ENCODE measurements at regions not wholly inside any gene's neighbourhood (a gene's known extent, or its start where the extent isn't known, plus 50 kb on each side); places are given as distances from the start of the nearest gene placed in this dataset.

DNA sequence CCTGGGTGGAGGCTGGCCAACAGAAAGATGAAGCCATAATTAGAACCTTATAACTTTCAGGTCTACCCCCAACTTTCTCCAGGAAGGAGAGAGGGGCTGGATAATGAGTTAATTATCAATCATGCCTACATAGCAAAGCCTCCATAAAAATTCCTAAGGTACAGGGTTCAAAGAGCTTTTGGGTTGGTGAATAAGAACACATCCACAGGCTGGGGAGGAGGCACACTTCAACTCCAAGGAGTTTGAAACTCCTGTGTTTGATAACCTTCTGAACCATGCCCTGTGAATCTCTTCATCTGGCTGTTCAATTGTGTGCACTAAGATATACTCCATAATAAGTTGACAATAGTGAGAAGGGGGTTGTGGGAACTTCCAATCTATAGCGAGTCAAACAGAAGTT is 552.3 kb downstream of the TDRD15 start:
- no peak for DNase-seq (ENCODE audit: low read depth in 3 of 3, low spot score in 1 of 3)

DNA sequence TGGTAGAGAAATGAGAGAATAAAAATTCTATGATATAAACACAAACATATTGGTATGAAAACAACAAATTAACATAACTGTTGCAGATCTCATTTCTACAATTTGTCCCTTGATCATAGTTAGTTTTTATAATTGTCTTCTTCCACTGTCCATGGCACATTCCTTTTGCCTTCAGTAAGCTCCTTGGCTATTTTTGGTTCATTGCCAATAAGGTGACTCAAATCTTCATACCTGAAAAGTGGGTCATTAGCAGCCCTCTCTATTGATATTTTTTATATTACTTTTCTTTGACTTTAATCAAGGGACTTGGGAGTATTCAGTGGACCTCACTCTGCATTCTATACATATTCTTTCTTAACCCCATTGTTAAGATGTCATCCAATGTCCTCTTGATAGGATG is 552.9 kb downstream of the TDRD15 start:
- DNase-seq (ENCODE audit: low read depth in 3 of 3, low spot score in 1 of 3), result no peak

DNA sequence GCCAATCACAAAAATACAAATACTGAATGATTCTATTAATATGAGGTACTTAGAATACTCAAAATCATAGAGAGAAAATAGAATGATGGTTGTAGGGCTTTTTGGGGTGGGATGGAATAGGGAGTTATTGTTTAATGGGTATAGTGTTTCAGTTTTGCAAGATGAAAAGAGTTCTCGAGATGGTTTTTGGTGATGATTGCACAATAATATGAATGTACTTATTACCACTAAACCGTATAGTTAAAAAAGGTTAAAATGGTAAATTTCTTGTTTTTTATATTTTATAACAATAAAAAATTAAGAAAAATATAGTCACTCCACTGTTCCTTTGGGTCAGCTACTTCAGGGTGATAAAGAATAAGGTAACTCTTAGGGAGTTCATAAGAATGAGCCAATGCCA is 560.1 kb downstream of the TDRD15 start:
- no peak for DNase-seq (ENCODE audit: low read depth in 3 of 3, low spot score in 1 of 3)

DNA sequence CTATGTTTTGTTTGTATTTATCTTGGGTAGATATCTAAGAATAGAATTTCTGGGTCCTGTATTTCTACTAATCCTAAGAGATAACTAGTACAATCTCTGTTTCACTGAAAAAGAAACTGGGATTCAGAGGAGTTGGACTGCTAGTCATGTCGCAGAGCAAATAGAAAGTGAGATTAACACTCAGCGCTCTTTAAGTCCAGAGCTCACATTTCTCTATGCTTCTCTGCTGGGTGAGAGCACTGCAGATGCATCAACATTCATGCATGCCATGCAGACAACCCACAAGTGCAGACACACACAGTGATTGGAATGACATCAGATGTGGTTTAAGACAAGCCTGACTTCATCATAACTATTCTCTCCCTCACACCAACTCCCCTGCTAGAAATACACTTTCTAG is 563.8 kb downstream of the TDRD15 start:
- no peak for DNase-seq (ENCODE audit: low read depth in 3 of 3, low spot score in 1 of 3)

DNA sequence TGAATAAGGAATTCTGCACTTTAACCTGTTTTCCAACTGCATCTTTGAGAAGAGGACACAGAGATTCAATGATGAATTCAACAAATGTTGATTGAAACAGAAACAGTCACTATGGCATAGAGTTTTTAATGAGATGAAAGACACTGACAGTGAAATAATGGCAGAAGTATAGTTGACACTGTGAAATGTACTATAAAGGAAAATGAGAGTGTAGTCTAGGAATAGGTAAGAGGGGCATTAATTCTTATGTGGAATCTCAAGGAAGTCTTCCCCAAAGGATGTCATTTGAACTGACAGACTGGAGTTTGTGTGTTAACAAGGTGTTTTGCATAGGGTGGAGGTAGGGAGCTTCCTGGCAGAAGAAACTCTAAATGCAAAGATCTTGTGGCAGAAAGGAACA is 566.2 kb downstream of the TDRD15 start:
- DNase-seq (ENCODE audit: low read depth in 3 of 3, low spot score in 1 of 3), result no peak

DNA sequence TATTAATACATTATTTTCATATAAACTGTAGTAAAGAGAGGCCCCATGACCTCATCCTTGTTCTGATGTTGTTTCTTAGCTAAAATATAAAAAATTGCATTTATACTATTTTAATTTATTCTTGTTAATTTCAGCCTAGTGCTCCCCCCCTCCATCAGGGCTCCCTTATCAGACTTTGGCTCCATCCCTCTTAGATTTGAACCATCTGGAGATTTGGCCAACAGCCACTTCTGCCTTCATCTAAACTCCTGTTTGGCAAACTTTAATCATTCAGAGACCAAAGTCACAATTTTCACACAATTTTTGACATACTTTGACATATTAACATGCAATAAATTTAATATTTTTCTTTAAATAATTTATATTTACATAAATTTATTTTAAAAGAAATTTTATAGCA is 569.3 kb downstream of the TDRD15 start:
- no peak for DNase-seq (ENCODE audit: low read depth in 3 of 3, low spot score in 1 of 3)

DNA sequence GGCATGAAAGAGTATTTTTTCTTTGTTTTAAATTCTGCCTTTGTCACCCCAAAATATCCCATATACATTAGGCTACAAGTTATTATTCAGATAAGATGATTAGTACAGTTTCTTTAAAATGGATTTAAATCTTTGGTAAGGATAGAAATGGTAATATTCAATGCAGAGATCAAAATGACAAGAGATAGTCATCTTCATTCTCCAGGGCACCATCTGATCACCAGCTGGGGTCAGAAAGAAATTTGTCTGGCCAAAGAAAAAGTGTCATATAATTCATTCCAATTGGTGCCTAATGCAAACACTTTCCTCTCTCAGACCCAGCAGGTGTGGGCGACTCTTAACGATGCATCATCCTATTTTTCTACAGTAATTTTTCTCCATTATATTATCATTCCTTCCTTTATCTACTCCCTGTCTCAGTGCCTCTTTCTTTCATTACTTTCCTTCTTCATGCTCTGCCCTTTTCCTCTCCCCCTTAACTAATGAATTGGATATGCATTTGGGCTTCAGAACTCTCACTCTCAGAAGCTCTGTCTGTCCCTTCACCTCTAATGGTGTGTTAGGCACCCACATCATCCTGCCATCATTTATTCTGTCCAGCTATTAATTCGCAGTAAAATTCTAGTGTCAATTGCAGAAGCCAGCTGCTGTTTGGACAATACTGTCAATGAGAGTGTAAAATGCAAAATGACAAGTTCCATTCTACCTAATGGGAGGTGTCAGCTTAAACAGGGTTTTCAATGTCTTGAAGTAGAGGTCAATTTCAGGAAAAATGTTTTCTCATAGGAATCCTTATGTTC is 570.5 kb downstream of the TDRD15 start:
- DNase-seq (ENCODE audit: low read depth in 3 of 3, low spot score in 1 of 3), result no peak

DNA sequence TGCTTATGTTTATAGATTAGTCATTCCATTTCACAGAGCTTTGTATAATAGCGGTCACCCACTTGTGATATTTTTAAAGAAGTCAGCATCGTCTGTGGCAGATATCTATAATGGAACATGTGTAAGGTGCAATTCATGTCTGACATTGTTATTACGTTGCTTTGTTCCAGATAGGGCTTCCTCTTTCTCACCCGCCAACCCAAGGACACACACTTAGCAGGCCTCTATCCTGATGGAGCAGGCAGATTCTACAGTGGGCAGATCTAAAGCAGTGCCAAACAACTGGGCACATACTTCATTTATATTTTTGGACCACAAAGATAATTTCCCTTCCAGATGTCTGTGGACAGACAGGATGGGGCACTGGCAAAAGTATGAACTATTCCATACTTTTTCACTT is 573.1 kb downstream of the TDRD15 start:
- DNase-seq (ENCODE audit: low read depth in 3 of 3, low spot score in 1 of 3), result no peak

DNA sequence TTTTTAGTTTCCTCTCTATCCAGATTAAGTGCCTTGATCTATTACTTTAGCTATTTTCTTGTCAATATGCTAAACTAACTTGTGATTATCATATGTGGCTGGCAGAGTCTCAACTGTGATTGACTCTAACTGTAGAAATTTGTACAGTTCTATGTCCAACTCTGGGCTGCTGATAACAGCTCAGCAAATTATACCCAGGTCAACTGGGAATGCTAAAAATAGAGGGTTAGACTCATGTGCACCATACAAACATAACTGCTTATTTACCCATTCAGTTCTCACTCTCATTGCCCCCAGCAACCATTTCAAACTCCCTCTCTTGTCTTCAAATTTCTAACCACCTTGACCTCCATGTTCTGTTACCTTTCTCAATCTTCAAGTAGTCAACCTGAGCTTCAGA is 576.9 kb downstream of the TDRD15 start:
- DNase-seq (ENCODE audit: low read depth in 3 of 3, low spot score in 1 of 3), result no peak

DNA sequence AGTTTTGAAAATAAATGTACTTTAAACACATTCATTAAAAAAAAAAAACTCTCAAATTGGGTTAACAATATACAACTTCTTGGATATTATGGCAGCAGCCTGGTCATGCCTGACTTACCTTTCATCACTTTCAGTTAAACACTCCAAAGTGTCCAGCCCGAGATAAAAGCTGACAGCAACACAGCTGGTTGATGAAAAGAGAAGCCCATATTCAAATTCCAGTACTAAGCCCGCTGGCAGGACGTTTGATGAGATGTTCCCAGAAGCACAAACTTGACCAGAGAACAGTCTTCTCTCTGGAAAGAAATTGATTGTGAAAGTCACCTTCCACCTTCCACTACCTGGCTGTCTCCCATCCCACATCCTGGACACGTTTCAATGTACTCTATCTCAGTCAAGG is 586.3 kb downstream of the TDRD15 start:
- no peak for DNase-seq (ENCODE audit: low read depth in 3 of 3, low spot score in 1 of 3)

DNA sequence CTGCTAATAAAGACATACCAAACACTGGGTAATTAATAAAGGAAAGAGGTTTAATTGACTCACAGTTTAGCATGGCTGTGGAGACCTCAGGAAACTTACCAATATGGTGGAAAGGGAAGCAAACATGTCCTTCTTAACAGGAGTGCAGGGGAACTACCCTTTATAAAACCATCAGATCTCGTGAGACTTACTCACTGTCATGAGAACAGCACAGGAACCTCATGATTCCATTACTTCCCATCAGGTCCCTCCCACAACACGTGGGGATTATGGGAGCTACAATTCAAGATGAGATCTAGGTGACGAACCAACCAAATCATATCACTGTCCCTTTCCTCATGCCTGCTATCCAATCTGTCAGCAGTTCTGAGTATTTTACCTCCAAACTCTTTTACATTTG is 586.7 kb downstream of the TDRD15 start:
- no peak for DNase-seq (ENCODE audit: low read depth in 3 of 3, low spot score in 1 of 3)

DNA sequence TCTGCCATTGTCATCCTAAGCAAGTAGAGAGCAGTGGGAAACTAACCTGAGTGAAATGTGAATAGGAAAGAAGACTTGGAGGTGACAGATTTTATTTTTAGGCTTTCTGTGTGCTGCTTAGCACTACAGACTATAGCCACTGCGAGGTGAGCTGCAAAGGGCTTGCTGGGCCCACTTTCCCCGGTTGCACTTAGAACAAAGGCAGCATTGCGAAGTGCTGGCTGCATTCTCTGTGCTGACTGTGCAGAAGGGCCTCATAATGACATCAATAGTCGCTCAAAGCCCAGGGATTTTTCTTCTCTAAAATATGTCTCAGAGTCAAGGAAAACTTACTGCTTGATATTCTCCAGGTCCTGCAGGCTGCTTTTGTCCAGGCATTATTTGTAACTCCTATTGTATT is 592.1 kb downstream of the TDRD15 start:
- no peak for DNase-seq (ENCODE audit: low read depth in 3 of 3, low spot score in 1 of 3)

DNA sequence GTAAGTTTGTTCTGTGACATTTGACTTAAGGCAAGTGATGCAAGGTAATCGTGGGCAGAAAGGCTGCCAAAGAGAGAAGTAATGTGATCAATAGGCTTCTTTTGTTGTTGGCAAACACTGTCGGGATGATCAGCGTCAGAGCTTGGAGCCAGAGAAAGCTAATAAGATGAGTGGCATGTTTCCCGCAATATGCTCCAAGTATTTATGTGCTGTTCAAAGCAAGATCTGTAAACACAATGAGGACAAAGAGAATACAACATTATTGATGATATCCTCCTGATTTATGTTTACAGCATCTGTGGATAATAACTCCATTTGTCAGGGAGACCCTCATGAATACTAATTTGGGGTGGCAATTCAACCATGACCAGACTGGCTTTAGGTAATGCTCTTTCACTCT is 603.3 kb downstream of the TDRD15 start:
- no peak for DNase-seq (ENCODE audit: low read depth in 3 of 3, low spot score in 1 of 3)

DNA sequence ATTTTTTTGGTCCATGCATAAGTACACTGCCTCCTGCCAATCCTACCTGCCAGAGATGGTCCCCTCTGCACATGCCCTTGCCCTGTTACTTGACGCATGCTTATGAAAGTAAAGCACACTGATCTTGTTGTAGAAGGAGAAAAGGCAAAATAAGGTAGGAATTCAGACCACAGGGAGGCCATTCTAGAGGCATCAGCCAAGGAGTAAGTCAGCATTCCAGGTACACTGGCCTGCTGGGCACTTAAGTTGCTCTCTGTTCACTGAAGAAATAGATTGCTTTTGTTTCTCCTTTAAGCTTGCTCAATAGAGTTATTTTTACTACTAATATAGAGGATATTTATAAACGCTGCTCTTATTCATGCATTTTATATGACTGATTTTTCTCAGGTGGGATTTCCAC is 604.4 kb downstream of the TDRD15 start:
- DNase-seq (ENCODE audit: low read depth in 3 of 3, low spot score in 1 of 3), result no peak

DNA sequence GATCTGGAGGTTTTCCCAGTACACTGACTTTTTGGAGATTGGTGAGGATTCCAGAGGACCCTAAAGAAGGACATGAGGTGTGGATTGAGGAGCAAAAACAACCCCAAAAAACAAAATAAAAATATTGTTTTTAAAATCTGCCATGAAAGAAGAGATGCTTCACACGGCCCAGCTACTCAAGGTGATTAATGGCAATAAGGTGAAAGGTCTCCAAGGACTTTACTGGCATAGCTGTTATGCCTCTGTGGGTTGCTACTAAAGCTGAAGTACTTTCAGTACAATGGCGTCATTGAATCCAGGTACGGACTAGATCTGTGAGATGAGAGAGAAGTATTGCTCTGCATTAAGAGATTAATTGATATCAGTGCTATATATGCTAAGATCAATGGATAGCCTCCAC is 606.4 kb downstream of the TDRD15 start:
- no peak for DNase-seq (ENCODE audit: low read depth in 3 of 3, low spot score in 1 of 3)

DNA sequence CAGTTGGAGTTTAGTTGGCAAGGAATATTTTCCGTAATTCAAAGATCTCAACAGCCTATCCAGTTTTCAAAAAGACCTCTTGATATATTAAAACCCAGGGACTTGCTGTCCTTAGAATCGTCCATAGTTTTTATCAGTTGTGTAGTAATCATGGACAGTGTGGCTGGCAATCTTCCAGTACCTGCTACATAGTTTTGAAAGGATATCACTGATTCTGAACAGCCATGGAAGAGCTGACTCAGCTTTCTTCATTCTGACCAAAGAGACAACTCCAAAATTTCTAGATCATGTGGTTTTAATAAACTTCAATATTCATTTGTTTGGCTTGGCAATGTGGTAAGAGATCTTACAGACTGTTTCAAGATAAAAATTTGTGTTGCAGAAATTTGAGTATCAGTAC is 616.7 kb downstream of the TDRD15 start:
- DNase-seq (ENCODE audit: low read depth in 3 of 3, low spot score in 1 of 3), result no peak

DNA sequence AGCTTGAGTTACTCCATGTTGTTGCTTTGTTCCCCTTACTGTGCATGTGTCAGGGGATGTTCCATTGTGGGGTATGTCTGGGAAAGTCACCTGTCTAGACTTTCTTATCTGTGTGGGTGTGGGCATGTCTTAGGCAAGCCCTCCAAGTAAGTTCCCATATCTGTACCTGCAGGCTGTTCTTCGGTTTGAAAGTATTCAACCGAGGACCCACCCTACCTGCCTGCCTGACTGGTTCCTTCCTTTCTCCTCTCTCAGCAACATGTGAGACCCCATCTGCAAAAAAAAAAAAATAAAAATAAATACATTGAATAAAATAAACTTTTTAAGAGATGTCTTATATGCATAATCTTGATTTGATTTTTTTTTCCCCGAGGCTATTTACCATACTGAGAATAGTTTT is 622.7 kb downstream of the TDRD15 start:
- DNase-seq (ENCODE audit: low read depth in 3 of 3, low spot score in 1 of 3), result no peak

DNA sequence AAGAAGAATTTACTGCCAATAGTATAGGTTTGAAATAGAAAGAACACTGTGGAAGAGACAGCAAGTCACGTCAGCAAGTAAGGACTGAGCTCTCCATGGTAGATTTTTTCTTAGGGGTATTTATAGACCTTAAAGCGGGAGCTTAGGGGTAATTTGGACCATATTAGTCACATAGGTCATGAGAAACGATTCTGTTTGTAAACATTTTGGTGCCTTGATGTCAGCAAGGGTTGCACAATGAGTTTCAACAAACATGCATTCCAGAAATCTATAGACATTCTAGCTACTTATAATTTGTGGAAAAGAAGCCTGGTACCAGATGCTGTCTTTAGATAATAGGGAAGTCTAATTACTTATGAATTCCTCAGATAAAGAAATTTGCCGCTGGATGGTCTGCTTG is 624.7 kb downstream of the TDRD15 start:
- no peak for DNase-seq (ENCODE audit: low read depth in 3 of 3, low spot score in 1 of 3)

DNA sequence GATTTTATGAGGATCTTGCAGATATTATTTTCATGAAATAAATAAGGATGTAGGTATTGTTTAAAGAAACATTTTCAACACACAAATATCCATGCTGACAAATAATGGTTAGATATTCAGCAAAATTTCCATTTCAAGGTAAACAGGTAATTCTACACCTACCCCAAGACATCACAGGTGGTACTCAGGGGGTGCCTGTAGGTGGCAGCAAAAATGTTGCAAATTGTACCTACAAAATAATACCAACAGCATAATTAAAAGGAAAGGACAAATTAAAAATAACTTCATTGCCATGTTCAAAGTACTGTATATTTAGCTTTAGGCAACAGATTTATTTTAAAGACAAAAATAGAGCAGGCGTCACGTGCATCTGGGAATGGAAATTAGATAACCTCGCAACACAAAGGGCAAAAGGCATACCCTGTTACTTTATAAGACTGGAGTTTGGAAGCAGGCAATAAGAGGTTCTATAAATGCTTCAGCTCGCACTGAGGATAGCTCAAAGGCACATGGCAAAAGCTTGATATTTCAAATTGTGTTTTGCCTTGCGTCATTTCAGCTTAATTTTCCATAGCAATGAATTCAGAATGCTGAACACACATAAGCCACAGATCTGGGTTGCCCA is 630.5 kb downstream of the TDRD15 start:
- no peak for DNase-seq (ENCODE audit: low read depth in 3 of 3, low spot score in 1 of 3)

DNA sequence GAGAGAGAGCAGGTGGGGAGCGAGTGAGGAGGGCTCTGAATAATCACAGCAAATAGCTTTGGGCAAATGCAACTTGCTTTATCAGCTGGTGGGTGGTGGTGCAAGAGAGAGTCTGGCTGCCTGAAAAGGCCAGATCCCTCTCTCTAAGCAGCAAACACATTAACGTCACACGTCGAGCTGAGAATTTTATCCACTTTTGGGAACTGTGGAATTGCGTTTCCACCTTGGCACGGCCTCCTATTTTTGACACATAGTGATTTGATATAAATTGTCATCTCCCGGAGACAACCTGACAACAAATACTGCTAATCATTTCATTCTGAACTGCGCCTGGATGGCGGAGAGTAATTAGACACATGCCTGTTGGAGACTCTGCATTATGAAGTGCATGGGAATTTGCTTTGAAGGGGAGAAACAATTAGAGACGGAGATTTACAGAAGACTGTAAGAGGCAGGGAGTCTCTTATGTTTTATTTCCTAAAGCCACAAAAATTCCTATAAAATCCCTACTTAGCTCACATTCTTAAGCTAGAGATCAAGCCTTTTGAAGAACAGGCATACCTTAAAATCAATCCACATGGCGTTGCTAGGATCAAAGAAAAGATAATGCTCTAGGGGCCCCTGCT is 634.1 kb downstream of the TDRD15 start:
- no peak for DNase-seq (ENCODE audit: low read depth in 3 of 3, low spot score in 1 of 3)

DNA sequence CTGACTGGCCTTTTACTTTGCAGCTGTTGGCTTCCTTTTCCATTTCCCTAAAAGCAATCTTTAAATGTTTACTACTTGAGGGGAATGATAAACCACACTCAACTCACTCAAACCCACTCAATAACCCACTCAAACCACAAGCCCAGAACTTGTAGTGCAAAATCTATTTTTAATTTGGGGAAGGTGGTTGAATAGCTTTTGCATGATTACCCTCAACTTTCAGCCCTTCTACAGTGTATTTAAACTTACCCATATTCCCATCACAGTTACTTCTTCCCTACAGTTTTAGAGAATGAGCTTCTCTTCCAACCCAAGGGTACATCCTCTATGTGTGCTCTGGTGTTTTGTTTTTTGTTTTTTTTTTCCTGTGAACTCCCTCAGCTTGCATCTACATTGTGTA is 636.1 kb downstream of the TDRD15 start:
- DNase-seq (ENCODE audit: low read depth in 3 of 3, low spot score in 1 of 3), result no peak

DNA sequence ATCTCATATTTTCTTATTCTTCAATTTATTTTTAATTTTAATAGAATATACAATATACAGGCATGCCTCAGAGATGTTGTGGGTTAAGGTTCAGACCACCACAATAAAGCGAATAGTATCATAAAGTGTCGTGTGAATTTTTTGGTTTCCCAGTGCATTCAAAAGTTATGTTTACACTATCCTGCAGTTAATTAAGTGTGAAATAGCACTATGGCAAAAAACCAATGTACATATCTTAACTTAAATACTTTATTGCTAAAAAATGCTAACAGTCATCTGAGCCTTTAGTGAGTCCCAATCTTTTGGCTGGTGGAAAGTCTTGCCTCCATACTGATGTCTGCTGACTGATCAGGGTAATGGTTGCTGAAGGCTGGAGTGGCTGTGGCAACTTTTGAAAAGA is 637.6 kb downstream of the TDRD15 start:
- DNase-seq (ENCODE audit: low read depth in 3 of 3, low spot score in 1 of 3), result no peak

DNA sequence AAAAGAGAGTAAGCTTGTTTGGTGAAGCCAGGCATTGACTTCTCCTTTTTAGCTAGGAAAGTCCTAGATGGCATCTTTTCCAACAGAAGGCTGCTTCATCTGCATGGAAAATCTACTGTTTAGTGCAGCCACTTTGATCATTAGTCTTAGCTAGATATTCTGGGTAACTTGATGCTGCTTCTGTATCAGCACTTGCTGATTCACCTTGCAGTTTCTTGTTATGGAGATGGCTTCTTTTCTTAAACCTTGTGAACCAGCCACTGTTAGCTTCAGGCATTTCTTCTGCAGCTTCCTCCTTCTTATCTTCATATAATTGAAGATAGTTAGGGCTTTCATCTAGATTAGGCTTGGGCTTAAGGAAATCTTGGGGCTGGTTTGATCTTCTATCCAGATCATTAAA is 639.7 kb downstream of the TDRD15 start:
- DNase-seq (ENCODE audit: low read depth in 3 of 3, low spot score in 1 of 3), result no peak

Data from stimulated activated CD4-positive, alpha-beta T cell treated with anti-CD3 and anti-CD28 coated beads, TNF-alpha, amount 100 ng/mL, for 1 hour (primary cell).